GM21367 (cell line): ENCODE measurements at regions not wholly inside any gene's neighbourhood (a gene's known extent, or its start where the extent isn't known, plus 50 kb on each side); places are given as distances from the start of the nearest gene placed in this dataset.
"Not testable (repeated sequence)": the region's sequence is repeated elsewhere in the genome, so short reads cannot be mapped to it uniquely, and the experiment has no call there.

ENCODE experiments used
- ATAC-seq: cut with Tn5 transposase; IDR thresholded peaks from one replicate; pipeline ENCODE4 v1.9.1; 2021; ENCODE audit not compliant: unreplicated experiment

DNA sequence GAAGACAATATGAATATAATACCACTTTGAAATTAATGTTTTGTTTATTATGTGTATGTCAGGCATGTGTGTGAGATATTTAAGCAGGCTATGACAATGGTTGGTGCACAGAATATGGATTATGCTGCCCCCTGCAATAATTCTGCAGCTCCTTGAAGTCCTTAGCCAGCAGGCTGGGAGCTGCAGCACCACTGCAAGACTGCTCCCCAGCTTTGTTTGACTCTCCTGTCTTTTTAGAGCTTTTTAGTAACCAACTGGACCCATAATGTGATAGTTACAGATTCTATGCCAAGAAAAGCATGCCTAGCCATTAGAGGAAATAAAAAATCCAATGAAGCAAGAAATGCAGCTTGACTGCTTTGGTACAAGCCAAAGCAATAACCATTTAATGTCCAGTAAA, 535.1 kb downstream of the TMEM135 start:
- ATAC-seq = no peak

DNA sequence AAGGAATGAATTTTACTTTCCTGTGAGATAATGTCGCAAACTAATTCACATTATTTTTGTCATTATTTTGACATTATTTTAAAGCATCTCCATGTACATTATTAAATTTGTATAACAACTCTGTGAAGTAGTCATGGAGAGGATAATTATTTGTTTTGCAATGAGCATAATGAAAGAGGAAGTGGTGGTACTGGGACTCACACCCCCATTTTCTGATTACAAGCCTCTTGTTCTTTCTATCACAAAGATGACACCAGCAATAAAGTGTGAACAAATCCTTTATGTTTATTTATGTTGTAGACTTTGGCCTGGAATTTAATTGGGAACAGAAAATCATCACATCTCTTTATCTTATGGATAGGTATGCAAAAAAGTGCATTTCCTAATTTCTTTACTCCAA, 522.6 kb downstream of the TMEM135 start:
- ATAC-seq = no peak

DNA sequence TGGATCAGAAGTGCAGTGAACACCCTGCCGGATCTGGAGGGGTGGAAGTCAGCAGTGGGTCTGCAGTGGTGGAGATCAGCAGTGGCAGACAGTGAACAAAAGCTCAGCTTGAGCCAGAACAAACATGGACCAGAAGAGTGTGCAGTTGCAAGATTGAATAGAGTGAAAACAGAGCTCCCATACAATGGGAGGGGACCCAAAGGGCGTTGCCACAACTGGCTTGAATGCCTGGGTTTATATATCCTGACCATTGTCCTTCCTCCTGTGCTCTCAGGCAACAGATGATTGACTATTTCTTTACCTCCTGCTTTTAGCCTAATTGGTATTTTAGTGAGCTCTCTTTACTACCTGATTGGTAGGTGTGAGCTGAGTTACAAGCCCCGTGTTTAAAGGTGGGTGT, 522.1 kb downstream of the TMEM135 start:
- not testable (repeated sequence) for ATAC-seq

DNA sequence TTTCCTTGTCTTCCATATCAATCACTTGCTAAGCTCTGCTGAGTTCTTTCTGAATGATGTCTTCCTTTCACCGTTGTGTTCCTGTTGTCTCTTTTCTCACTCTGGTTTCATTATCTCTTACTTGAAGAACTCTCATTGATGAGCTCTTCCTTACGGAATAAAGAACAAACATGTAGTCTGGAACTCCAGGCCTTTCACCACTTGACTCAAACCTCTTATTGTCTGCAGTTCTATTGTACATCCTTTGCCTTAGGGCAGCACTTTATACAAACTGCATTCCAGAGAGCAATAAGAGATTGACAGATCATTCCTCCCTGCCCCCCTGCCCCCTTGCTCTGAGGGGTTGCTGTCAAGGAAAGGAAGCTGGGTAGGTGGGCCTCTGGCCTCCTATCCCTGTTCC, 517.4 kb downstream of the TMEM135 start:
- no peak for ATAC-seq

DNA sequence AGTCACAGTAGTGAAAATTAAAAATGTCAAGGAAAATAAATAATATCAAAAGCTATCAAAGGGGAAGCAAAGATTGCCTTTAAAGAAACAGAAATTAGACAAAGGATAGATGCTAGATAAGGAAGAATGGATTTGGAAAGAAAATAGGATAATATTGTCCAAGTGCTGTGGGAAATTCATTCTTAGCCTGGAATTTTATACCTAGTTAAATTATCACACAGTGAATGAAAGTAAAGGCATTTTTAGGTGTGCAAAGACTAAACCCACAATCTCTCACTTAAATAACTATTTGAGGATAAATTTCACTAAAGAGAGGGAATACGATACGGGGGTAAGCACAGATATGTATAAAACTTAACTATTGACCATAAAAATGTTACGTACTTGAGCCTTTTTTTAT, 511.1 kb downstream of the TMEM135 start:
- ATAC-seq = no peak

DNA sequence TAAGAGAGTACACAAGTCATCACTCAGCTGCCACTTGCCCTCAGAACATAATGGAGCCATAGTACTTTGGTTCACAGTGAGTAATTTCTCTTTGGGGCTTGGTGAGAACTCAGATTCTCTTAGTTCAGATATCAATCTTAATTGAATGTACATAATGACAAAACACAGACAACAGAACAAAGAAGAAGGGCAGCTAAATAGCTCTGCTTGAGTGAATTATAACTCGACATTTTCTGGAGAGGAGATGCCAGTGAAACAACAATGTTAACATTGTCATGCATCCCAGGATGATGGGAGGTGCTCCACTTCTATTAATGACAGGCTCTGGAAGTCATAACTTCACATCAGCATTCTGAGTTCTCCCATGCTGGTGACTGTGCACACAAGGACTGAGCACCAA, 508.1 kb downstream of the TMEM135 start:
- no peak for ATAC-seq

DNA sequence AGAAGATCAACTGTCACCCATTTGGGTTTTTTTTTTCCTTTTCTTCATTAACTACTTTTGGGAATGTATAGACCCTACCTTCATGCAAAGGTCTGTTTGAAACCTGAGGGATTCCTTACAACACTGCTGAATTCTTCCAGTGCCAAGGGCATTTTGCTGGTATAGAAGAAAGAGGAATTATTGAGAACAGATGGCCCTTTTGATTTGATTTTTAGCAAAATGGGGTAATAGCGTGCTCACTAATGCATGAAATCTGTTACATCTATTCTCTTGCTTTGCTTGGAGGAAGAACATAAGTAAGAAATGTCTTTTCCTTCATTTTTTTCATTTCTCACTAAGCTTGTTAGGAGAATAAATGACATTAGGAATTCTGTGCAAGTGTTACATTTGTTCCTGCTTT, 501.9 kb downstream of the TMEM135 start:
- no peak for ATAC-seq

DNA sequence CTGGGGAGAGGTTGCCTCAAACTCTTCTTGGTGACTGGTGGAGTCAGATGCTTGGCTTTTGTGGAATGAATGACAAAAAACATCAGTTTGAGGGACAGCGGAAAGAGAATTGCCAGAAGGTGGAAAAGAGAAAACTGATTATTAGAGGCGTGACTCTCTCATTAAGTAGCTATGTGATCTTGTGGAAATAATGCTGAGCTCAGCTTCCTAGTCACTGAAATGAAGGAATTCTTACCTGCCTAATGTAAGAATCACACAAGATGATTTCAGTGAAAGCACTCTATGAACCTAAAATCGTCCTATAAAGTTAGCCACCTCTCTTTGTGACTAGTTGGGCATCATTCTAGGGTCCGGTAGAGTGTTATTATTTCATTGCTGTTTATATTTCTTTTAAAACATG, 498.8 kb downstream of the TMEM135 start:
- ATAC-seq = no peak

DNA sequence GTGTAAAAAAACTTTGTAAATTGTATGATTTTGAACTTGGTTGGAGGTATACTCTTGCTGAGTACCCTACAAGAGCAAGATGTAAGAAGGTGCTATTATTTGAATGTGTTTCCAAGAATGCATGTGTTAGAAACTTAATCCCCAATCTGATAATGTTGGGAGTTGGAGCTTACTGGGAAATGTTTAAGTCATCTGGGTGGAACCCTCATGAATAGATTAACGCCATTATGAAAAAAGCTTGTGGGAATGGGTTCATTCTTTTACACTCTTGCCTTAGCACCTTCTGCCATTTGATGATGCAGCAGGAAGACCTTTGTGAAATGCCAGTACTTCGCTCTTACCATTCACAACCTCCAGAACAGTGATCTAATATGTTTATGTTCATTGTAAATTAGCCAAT, 498.3 kb downstream of the TMEM135 start:
- ATAC-seq = no peak

DNA sequence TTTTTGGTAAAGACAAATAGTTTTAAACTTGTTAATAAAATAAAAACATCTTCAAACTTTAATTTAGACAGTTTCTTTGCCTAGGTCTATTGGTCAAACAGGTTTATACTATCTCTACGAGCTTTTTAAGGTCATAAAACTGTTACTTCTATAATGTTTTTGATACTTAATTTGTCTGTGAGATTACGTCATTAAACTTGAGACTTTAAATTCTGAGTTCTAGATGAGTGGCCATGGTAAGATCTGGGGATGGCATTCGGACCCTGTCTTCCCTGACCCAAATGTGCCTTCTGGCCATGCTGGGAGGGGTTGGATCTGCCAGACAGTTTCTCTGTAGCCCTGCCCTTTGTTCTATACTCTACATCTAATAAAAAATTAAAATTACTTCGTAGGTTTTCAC, 497.8 kb downstream of the TMEM135 start:
- ATAC-seq = no peak

DNA sequence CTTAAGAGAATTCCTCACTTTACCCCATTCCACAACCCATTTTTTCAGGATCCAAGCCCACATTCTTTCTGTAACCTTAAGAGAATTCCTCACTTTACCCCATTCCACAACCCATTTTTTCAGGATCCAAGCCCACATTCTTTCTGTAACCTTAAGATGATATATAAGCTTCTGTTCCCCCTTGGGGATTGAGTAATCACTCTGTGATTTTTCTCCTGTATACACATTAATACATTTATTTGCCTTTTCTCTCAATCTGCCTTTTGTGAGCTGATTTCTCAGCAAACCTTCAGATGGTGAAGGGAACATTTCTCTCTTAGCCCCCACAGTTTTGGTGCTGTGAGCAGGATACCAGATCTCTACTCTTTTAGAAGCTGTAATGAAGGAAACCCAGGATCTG, 494.1 kb downstream of the TMEM135 start:
- ATAC-seq = not testable (repeated sequence)

DNA sequence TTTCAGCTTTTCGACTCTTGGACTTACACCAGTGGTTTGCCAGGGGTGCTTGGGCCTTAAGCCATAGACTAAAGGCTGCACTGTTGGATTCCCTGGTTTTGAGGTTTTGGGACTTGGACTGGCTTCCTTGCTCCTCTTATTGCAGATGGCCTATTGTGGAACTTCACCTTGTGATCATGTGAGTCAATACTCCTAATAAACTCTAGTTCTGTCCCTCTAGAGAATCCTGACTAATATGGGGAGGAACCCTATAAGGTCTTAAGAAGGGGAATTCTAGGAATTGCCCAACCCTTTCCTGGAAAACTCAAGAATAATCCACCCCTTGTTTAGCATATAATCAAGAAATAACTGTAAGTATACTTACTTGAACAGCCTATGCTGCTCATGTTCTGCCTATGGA, 491.8 kb downstream of the TMEM135 start:
- no peak for ATAC-seq

DNA sequence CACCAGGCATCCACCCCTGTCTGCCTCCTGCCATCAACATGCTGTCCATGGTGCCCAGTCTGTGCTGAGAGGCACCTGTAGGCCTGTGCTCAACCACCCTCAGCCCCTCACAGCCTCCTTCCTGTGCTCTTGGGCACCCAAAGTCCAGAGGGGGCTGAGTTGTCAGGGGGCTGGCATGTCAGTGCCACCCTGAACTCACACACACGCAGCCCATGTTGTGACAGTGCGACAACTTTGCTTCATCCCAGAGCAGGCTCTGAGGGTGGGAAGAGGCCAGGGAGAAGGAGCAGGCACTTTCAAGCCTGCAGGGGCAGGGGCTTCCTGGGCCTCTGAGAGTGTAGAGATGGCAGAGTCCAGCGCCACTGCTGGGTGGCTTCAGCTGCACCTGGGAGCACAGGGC, 491.0 kb downstream of the TMEM135 start:
- no peak for ATAC-seq

DNA sequence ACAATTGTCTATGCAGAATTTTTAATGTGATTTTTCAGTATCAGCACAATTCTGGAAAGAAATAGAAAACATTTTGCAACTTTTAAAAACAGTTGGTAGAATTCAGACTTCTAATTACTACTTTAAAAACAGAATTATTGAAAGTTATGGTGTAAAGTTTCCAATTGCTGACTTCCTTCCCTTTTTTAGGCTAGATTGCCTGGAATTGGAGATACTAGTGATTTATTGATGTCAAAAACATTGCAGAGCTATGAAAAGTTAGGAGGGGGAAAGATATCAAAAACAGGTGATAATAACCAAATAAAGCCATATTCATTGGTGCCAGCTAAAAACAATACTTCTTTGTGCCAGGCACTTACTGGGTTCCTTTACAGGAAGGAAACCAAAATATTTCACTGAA, 485.5 kb downstream of the TMEM135 start:
- no peak for ATAC-seq

DNA sequence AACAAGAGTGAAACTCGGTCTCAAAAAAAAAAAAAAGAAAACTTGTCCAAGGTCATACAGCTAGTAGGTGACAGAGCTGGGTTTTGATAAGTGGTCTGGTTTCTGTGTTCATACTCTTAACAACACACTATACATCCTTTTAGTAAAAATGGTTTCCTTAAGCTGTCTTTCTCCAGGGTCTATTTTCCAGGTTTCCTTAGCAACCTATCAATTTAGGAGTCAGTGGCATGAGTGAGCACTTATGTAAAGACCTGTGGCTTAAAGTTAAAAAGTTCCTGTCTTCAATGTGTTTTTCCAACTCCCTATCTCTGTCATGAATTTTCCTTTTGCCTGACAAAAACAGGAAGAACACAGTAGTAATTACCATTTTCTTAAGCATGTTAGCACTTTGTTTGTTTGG, 480.5 kb downstream of the TMEM135 start:
- ATAC-seq = no peak

DNA sequence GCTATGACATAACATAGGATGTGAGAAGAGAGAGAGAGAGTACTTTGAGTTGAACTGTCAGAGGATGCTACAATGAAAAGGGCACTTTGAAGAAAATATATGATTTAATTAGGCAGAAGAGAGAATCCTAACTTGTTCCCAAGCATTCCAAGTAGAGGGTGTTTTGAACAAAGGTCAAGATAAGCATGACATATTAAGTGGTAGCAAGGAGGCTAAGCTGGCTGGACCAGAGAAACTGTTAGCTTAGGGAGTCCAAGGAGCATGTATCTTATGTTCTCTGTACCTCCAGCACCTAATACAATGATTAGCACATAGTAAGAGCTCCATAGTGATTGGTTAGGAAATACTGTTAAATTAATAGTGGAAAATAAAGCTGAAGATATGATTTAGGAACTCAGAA, 479.6 kb downstream of the TMEM135 start:
- ATAC-seq = no peak

DNA sequence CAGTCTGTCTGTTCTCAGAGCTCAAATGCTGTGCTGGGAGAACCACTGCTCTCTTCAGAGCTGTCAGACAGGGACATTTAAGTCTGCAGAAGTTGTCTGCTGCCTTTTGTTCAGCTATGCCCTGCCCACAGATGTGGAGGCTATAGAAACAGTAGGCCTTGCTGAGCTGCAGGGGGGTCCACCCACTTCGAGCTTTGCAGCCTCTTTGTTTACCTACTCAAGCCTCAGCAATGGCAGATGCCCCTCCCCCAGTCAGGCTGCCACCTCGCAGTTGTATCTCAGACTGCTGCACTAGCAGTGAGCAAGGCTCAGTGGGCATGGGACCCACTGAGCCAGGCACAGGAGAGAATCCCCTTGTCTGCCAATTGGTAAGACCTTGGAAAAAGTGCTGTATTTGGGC, 470.0 kb downstream of the TMEM135 start:
- not testable (repeated sequence) for ATAC-seq

DNA sequence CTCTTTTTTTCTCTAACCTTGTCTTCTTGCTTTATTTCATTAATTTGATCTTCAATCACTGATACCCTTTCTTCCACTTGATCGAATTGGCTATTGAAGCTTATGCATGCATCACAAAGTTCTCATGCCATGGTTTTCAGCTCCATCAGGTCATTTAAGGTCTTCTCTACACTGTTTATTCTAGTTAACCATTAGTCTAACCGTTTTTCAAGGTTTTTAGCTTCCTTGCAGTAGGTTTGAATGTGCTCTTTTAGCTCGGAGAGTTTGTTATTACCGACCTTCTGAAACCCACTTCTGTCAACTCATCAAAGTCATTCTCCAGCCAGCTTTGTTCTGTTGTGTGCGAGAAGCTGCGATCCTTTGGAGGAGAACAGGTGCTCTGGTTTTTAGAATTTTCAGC, 469.2 kb downstream of the TMEM135 start:
- not testable (repeated sequence) for ATAC-seq

DNA sequence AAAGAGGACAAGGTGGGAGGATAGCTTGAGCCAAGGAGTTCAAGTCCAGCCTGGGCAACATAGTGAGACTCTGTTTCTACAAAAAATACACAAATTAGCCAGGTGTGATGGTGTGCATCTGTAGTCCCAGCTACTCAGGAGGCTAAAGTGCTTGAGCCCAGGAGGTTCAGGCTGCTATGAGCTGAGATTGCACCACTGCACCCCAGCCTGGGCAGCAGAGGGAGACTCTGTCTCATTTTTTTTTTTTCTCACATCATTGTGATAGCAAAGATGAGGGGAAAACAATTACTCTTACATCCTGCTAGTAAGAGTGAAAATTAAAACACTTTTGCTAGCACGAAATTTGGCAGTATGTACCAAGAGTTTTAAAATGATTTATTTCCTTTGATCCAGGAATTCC, 463.7 kb downstream of the TMEM135 start:
- ATAC-seq = no peak

DNA sequence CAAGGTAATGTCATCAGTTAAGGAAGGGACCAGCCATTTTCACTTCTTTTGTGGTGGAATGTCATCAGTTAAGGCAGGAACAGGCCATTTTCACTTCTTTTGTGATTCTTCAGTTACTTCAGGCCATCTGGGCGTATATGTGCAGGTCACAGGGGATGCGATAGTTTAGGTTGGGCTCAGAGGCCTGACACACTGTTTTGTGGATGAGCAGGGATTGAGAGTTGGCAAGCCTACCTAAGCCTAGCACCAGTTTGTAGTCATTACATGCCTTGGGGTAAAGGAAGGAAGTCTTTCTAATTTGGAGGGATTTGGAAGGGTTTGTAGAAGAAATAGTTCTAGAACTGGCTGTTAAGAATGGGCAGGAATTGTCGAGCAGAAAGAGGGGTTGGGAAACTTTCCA, 457.2 kb downstream of the TMEM135 start:
- not testable (repeated sequence) for ATAC-seq

DNA sequence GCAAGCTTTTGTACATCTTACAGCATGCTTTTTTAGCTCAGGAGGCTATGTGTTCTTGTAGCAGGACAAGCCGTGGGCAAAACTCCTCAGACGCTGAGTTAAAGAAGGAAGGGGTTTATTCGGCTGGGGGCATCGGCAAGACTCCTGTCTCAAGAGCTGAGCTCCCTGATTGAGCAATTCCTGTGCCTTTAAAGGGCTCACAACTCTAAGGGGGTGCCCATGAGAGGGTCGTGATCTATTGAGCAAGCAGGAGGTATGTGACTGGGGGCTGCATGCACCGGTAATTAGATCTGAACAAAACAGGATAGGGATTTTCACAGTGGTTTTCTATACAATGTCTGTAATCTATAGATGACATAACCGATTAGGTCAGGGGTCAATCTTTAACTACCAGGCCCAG, 456.3 kb downstream of the TMEM135 start:
- not testable (repeated sequence) for ATAC-seq

DNA sequence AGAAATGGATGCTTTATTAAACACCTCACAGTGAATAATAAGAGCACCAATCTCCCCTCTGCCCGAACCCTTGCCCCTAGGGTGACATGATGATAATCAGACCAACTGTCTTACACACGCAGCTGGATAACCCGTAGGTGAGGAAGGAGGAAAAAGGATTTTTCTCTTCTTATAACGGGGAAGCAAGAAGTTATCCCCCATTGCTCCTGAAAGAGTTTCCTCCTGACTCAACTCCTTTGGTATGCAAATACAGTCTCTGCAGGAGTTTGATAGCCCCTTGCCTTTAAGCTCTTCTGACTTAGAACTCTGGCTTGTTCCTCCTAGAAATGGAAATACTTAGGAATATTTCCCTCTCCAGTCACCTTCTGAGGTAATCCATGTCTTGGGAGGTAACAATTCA, 455.8 kb downstream of the TMEM135 start:
- ATAC-seq = no peak

DNA sequence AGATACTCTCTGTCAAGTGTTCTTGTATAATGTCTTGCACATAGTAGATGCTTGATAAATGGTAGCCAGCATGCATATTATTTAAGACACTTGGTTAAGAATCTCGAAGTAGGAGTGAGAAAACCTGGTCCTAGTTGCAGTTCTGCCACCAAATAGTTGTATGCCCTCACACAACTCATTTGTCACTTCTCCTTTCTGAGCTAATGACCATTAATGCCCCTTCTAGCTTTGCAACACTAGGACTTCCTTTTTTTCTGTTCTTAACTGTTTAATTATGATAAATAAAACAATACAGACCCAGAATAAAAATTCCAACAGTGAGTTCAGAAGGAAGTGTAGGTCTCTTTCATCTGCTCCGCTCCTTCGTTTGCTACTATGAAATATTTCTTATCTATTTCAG, 453.6 kb downstream of the TMEM135 start:
- ATAC-seq = no peak

DNA sequence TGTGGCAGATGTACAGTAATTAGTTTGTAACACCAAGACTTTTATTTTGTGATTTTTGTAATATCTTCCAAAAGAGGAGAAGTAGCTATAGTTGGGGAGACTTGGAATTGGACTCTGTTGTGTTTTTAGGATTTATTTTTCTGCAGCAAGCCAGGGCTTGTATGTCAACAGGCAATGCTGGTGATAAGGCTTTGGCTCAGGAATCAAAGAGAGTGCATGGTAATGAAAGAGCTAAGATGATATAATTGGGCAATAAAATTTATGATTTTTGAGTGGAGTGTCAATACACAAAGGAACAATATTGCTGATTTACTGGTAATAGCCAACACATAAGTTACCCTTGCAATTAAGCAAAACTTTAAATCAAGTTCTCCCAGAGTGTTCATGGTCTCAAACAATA, 452.9 kb downstream of the TMEM135 start:
- no peak for ATAC-seq
